ENCODE measurements at regions not wholly inside any gene's neighbourhood (a gene's known extent, or its start where the extent isn't known, plus 50 kb on each side); places are given as distances from the start of the nearest gene placed in this dataset.
A peak's percentile ranks its signal among the peaks of the same experiment; 100 is the strongest.
"Not testable (repeated sequence)": the region's sequence is repeated elsewhere in the genome, so short reads cannot be mapped to it uniquely, and the experiment has no call there.

DNA sequence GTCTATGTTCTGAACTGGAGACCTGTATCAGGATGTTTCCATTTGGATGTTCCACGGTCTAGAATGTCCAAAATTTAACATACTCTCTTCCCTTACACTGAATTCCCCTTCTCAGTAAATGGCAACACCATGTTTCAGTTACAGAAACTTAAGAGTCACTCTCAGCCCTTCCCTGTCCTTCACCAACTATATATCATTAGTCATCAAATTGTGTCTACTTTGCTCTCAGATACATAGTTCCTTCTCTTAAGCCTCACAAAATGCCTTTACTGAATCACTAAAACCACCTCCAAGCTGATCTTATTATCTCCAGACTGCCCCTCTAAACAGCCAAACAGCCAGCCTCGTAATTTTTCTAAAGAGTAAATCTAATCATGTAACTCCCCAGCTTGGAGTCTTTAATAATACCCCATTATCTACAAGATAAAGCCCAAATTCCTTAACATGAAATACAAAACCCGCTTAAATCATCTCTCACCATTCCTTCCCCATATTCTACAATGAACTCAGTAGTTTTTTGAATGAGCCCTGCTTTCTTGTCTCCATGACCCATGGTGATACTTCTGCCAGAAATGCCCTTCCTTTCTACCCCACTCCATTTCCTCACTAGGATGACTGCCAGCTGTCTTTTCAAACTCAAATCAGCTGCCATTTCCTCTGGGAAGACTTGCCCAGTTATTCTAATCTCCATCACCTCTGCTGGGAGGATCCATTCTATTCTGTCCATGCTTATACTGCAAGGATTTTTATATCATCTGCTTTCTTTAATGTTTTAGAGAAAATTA, 102.7 kb upstream of the ARHGAP42 start:
- peak in 1 of 2 experiments; percentile 51 for DNase-seq

DNA sequence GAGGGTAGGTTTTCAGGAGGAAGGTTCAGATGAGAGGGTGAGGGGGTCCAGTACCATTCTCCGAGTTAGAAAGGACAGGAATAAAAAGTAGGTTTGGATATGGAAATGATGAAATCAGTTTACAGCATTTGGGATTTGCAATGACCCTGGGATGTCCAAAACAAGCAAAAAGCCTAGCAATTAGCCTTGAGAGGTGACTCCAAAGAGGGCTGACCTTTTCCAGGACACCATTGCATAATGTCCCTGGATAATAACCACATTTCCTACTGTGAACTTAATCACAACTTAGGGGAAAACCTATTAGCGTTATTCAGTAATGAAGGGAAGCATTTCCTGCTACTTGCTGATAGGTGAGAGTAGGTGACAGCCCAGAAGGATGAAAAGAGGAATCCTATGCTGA, 101.4 kb upstream of the ARHGAP42 start:
- DNase-seq = no peak

DNA sequence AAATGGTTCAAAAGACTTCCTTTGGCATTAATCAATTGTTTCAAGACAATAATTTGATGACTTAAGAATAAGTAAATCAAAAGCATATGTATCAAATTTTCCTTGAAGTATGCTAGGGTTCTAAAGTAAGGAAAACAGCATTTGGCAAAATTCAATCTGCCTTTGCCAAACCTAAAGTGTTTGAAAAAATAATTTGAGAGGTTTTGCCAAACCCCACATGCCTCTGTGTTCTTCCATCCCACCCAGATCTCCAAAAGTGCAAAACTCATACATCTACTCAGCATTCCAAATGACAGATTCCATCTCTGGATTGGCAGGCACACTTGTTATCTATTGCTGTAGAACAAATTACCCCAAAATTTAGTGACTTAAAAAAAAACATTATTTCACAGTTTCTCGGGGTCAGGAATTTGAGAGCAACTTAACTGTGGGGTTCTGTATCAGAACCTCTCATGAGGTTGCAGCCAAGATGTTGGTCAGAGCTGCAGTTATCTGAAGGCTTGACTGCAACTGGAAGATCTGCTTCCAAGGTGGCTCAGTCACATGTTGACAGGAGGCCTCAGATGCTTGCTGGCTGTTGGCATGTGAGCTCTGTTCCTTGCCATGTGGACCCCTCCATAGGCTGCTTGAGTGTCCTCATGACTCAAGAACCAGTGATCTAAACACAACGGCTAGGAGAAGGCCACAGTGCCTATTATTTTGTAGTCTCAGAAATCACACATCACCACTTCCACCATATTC, 100.6 kb upstream of the ARHGAP42 start:
- peak in 1 of 2 experiments; percentile 51 for DNase-seq

DNA sequence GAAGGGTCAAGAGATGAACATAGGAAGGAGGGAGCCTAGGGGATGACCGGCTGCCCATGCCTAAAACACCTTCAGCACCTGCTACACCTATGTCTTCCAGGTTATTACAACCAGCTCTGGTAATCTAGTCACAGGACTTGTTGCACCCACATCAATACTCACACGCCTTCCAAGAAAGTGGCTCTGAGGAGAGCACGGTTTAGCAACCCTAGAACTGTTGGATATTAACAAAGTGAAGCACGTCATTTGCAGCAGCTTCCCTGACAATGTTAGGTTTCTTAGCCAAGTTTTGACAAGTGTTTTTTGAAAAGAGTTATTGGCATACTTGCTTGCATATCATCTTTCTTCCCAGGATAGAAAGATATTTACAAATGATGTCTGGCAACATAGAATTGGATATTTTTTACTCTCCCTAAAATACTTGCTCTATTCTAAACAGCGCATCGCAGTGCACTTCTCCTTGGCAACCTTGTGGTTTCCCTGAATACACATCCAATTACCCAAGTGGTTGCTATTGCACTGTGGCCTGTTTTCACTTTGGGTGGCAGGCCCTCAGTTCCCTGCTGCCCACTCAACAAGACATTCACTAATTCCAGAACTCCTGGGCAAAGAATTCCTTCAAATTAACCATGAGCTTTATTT, 94.3 kb upstream of the ARHGAP42 start:
- DNase-seq = peak in 1 of 2 experiments; percentile 89

DNA sequence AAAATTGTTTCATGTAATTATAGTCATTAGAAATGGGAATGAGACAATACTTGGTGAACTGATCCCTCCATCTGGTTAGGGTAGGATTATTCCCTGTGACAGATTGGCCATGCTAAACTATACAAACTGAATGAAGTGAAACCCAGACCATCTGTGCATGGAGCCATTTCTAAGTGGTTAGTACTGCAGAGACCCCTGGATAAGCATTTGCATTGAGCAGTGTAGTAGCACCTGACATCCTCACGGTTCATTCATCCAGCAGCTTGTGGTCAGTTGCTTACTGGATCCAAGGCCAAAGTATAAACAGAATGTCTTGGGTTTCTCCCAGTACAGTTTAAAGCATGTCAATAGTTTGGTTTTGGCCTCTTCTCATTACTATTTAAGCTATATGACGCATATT, 93.8 kb upstream of the ARHGAP42 start:
- peak; percentile 79 to 92 for DNase-seq

DNA sequence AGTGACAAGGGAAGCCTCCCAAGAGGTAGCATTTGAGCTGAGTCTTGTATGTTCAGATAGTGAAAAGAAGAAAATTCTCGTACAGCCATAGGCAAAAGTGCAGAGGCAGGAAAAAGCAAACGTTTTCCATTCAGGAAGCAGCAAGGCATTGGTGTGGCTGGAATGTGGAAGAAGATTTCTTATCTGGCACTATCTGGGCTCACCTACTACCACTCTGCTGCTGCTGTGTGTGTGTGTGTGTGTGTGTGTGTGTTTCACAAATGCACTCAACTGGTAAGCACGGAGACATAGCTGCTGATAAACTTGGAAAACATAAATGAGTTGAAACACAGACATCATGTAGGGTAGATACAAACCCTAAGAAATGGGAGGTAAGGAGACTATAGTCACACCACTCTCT, 92.8 kb upstream of the ARHGAP42 start:
- no peak for DNase-seq

DNA sequence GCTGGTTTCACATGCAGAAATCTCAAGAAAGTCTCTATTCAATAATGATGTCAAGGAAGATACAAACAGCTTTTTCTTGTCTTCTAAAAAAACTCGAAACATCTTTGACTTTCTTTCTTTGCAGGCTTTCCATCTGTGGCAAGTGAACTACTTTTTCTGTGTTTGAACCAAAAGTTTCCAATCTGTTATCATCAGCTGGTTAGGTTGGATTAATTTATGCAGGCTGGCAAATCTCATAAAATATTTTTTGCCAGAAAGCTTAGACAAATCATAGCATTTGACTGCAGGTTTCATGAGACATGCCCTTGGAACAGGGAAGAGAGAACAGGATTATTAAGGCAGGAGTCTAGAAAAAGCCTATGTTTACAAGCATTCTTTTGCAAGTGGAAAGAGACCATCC, 86.1 kb upstream of the ARHGAP42 start:
- no peak for DNase-seq

DNA sequence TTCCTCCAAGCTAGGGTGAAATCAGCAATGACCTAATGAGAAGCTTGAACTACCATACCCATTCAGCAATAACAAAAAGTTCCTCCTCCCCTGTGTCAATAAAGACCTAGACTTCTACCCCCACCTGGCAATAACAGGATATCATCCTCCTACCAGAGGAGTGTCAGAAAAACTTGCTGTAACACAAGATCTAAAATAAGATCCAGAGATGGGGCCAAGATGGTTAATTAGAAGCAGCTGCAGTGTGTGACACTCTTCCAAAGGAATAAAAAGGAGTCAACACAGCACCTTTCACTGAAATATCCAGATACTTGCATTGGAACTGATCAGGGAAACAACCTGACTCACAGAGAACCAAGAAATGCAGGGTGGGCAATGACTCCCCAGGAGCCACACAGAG, 84.4 kb upstream of the ARHGAP42 start:
- peak in 1 of 2 experiments; percentile 36 for DNase-seq

DNA sequence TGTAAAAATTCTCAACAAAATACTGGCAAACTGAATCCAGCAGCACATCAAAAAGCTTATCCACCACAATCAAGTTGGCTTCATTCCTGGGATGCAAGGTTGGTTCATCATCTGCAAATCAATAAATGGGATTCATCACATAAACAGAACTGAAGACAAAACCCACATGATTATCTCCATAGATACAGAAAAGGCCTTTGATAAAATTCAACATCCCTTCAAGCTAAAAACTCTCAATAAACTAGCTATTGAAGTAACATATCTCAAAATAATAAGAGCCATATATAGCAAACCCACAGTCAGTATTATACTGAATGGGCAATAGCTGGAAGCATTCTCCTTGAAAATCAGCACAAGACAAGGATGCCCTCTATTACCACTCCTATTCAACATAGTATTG, 79.3 kb upstream of the ARHGAP42 start:
- not testable (repeated sequence) for DNase-seq

DNA sequence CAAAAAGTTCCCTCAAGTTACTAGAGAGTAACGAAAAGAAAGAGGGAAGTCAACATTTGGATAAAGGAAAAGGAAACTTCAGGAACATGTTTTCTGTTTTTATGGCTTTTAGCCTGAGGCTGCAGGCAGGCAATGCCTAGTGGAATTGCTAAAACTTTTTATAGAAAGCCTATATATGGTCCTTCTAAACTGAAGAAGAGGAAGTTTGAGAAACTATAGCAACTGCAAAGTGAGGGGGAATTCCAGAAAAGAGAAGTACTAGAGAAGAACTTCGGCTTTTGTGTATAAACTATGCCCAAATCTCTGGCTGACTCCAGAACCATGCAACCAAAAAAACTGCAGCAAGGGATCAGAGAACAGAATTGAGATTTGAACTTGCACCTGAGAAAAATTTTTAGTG, 74.3 kb upstream of the ARHGAP42 start:
- no peak for DNase-seq

DNA sequence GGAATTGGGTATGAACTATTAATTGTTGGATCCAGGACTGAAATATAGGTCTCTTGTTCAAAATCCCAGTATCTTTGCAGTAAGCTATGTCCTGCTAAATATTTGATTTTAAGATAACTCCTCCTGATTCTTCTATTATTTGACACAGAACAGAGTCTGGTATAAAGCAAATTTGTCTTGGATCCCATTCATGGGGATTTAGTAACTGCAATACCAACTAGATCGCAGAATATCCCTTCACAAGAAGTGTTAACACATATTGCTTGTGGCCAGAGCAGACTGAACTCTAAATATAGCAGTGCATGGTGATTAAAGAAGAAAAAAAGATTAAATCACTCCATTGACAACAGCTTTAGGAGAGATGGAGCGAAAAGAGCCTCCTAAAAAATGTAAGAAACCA, 68.2 kb upstream of the ARHGAP42 start:
- DNase-seq = no peak

DNA sequence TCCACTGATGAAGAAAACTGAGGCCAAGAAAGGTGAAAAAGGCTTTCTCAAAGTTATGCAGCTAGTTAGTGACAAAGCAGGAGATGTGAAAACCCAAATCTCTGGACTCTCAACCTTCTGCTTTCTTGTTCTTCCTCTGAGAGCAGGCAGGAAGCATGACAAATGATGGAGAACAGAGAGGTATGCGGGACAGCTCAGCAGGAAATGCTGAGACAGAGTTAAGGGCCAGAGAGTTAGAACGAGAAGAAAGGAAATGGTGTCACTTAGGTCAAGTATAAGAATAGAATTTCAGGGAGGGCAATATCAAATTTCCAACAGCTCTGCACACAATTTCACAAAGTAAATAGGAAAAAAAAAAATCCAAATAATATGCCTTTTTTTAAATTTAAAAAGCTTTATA, 67.6 kb upstream of the ARHGAP42 start:
- no peak for DNase-seq

DNA sequence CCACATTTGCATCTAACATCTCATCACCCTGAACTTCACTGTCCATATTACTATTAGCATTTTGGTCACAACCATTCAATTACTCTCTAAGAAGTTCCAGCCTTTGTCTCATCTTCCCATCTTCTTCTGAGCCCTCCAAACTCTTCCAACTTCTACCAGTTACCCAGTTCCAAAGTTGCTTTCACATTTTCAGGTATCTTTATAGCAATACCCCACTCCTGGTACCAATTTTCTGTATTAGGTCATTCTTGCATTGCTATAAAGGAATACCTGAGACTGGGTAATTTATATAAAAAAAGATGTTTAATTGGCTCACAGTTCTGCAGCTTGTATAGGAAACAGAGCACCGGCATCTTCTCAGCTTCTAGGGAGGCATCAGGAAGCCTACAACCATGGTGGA, 64.7 kb upstream of the ARHGAP42 start:
- DNase-seq = no peak

DNA sequence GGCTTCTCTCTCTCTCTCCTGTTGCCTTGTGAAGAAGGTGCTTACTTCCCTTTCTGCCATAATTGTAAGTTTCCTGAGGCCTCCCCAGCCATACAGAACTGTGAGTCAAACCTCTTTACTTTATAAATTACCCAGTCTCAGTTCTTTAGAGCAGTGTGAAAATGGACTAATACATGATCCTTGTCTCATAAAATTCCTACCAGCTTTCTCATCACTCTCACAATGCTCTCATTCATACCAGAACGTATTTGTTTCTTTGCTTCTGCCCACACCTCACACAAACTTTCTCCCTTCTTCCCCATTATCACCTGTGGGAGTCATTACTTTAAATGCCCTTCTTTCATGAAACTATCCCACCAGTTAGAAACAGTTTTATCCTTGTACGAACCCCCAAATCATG, 62.7 kb upstream of the ARHGAP42 start:
- no peak for DNase-seq

DNA sequence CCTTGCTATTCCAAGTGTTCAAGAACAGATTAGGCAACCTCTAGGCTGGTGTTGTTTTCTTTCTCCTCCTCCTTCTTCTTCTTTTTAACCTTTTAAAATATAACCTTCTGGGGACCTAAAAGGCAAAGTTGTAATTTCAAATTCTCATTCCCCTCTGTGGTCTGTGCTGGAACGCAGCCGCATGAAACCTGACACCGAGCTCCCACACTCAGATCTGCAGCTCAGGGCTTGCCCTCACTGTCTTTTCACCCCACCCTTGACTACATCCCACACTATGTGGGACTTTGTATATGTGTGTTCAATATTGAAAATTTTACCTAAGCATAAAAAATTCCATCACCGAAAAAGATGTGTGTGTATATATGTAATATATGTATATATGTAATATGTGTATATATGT, 62.0 kb upstream of the ARHGAP42 start:
- DNase-seq = no peak

DNA sequence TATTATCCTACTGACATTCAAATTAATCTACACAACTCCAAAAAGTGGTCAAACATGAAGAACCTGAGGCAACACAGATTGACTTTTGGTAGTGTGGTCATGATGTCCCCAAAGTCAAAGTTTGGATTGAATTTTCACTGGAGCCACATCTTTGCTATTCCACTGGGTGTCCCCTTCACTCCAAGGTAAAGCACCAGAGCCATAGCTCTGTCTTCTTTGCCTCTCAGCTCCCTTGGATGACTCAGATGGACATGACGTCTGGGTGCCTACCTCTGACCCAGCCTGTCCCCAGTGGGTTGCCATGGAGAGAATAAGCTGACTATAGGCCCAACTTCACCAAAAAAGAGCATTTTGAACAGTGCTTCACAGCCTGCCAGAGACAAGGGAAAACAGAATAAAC, 57.4 kb upstream of the ARHGAP42 start:
- peak in 1 of 2 experiments; percentile 21 for DNase-seq

DNA sequence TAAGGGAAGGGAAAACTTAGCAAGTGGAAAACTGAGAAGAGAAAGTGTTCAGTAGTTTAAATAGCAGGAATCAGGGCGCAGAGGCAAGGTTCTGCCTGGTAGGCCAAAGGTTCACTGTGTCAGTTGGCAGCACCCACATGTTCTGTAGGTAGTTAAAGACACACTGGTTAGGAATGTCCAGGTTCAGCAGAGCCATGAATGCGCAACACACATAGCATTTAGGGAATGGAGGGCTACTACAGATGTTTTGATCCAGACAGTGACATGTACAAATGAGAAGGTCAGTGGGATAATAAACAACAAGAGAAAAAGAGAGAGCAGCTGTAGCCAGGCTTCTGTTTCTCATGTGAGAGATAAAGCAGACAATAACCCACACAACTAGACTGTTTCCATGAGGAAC, 56.2 kb upstream of the ARHGAP42 start:
- DNase-seq = no peak

DNA sequence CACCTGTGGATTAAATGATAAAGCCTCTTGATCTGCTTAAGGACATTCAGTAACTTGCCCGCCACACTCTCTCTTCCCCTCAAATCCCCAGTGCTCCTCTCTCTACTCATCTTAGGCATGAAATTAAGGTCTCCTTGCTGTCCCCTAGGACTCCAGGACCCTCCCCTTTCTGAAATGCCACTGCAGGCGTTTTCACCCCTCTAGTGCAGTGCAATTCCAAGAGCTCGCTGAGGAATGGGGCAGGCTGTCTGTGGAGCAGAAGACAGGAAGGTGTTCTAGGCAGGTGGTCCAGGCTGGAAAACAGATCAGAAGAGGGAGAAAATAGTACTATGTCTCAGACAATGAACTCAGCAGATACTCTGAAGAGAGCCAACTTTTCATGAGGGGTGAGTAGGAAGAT, 55.8 kb upstream of the ARHGAP42 start:
- DNase-seq = no peak

DNA sequence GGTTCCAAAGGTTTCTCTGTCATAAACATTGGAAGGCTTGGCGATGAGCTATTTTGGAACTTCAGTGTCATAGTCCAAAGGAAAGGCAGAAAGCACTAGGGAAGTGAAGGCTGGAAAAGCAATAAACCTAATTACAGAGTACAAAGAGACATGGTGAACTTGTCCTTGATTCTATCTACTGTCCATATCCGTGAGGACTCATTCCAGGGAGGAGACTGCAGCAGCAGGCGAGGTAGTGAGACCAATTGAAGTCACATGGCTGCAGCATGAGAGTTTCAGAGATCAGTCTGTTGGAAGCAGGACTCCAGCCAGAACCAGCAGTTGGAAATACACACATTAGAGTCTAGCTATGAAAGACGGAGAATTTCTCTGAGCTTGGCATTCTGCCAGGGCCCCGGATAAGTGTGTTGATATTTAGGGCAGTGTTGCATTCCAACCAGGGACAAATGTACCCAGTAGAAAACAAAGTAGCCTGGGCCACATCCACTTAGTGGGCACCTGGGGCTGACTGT, 54.1 kb upstream of the ARHGAP42 start:
- DNase-seq = peak; percentile 80 to 95

DNA sequence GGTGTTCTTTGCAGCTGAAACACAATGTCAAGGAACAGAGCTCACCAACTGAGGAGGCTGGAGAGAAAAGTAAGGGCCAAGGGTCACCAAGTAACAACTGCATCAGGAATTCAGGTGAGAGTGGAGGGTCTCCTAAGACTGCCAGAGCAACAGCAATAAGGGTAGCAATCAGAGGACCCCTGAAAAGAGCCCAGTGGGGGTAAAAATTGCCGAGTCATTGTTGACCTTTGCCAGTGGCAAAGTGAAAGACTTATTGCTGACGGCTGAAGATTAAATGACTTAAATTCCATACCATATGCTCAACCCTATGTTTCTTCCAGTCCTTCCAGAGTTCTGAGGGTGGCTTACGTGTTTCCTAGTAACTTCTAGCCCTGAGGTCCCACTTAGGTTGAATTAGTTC, 51.9 kb upstream of the ARHGAP42 start:
- DNase-seq = no peak

DNA sequence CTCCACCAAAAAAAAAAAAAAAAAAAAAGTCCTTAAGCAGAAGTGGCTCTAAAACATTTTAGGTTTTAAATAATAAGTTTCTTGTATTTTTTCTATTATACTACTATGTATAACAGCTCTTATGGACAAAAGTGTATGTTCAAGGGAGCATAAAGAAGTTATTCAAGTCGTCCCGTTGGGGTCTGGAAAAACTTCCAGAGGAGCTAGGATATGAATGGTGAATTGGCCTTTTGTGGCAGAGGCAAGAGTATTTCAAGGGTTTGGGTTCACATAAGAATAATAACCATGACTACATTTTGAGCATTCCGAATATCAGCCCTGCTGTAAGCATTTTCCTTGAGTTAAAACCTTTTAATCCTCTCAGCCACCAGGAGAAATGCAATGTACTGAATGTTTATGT, 50.6 kb upstream of the ARHGAP42 start:
- no peak for DNase-seq

All from NCI-H446 (cell line).